ENCODE measurements at regions not wholly inside any gene's neighbourhood (a gene's known extent, or its start where the extent isn't known, plus 50 kb on each side); places are given as distances from the start of the nearest gene placed in this dataset.

- no peak for DNase-seq (ENCODE audit: low spot score)
Measured at GRCh38 chr2:238791354-238791753, 56.5 kb upstream of the TWIST2 start.

DNA sequence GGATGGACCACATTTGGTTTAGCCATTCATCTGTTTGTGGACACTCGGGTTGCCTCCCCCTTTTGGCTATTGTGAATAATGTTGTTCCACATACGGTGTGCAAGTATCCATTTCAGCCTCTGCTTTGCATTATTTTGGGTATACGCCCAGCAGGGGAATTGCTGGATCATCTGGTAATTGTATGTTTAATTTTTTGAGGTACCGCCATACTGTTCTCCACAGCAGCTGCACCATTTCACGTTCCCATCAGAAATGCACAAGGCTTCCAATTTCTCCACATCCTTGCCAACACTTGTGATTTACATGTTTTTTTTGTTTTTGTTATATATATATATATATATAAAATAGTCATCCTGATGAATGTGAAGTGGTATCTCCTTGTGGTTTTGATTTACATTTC, 54.6 kb upstream of the TWIST2 start:
- DNase-seq (ENCODE audit: low spot score), result no peak

GRCh38 chr2:238793801-238794449, 54.0 kb upstream of the TWIST2 start:
- DNase-seq (ENCODE audit: low spot score), result no peak

- no peak for DNase-seq (ENCODE audit: low spot score)
Measured at GRCh38 chr2:238796223-238796885, 51.5 kb upstream of the TWIST2 start.

GRCh38 chr2:238797537-238797936, 50.3 kb upstream of the TWIST2 start:
- DNase-seq (ENCODE audit: low spot score), result no peak

Measured in NAMALWA (cell line).